Nephron (organoid): ENCODE measurements at regions not wholly inside any gene's neighbourhood (a gene's known extent, or its start where the extent isn't known, plus 50 kb on each side); places are given as distances from the start of the nearest gene placed in this dataset.

Source experiments
- H3K27ac Mint-ChIP-seq, 3 experiments: 2 replicates each; pipeline ENCODE4 v1.8.0; 2020; ENCODE audit warnings: mixed read lengths in 3 of 3, mild to moderate bottlenecking in 2 of 3, moderate library complexity in 1 of 3
- H3K27me3 Mint-ChIP-seq: 2 replicates; pipeline ENCODE4 v1.8.0; 2021; ENCODE audit warnings: low read depth, mild to moderate bottlenecking, moderate library complexity, mixed read lengths
- H3K36me3 Mint-ChIP-seq: 2 replicates; pipeline ENCODE4 v1.8.0; 2020; ENCODE audit warnings: low read depth, mixed read lengths
- H3K4me1 Mint-ChIP-seq: 2 replicates; pipeline ENCODE4 v1.8.0; 2020; ENCODE audit warnings: mixed read lengths
- H3K4me3 Mint-ChIP-seq, 3 experiments: 2 replicates each; pipeline ENCODE4 v1.8.0; 2020; ENCODE audit warnings: mild to moderate bottlenecking in 3 of 3, mixed read lengths in 3 of 3, moderate library complexity in 2 of 3
- H3K9me3 Mint-ChIP-seq: 2 replicates; pipeline ENCODE4 v1.8.0; 2020; ENCODE audit warnings: mixed read lengths
- CTCF ChIP-seq, 3 experiments: fragments of 200-600 bp; sonication (generic); IDR thresholded peaks; one replicate each; pipeline ENCODE4 v1.5.0; 2021; ENCODE audit warnings: antibody characterized with exemption in 3 of 3; ENCODE audit not compliant: unreplicated experiment in 3 of 3

DNA sequence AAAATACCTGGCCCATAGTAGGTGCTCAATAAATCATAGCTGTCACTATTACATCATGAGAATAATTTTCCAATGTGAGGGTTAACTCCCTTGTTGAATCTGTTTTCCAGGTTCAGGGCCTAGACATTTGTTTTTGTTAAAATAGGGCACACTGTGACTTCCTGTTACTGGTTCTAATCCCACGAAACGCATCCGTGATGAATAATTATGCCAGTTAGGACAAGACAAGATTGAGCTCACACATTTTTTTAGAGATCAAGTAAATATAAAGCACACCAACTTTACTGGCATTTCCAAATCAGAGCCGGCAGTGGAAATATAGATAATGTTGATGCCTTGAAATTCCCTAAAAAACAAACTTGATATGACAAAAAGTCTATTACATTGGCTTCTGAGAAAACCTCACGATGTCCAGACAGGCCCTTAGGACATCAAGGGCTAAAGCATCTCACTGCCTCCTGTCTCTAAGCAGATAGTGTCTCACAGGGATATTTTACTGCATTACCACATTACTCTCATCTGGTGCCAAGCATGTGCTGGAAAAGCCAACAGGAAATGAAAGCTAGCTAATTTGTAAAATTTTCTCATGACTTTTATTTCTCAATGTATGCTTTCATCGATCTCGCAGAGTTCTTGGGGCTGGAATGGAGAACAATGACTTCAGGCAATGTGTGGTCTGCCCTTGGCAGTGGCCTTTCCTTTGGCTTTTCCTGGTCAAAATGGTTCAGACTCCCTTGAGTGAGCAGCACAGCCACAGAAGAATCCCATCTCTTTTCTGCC lies 414.3 kb upstream of the PAPPA start:
- no peaks in the 10 kb centered on the region for H3K36me3 Mint-ChIP-seq
- no peak overlapping the region for H3K27ac Mint-ChIP-seq
- no peak for TF ChIP-seq CTCF (IDR thresholded peaks at IDR 0.05; ENCODE audit: unreplicated experiment in 3 of 3)
- peaks cover 7% of the 10 kb centered on the region for H3K4me1 Mint-ChIP-seq
- H3K4me3 Mint-ChIP-seq = no peak overlapping the region
- H3K9me3 Mint-ChIP-seq = no peaks in the 10 kb centered on the region
- H3K27me3 Mint-ChIP-seq = peaks cover 7% of the 10 kb centered on the region

DNA sequence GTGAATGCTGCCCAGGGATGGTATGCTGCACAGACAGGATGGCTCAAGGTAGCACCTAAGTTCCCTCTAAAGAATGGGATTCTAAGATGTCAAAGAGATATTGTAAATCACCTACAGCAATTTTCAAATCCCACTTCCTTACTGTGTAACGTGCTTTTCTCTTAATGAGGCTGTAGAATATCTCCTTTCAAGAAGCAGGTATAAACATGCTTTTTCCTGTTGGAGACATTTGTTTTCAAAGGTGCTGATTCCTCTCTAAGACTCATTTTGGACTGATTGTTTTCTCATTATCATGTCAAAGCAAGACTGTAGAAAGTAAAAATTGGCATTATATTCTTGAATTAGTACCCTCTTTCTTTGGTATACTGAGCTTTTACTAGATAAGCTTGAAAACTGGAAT lies 412.6 kb upstream of the PAPPA start:
- TF ChIP-seq CTCF (IDR thresholded peaks at IDR 0.05; ENCODE audit: unreplicated experiment in 3 of 3) = no peak
- Mint-ChIP-seq H3K27ac (no peak overlapping the region), H3K4me1 (peaks cover 5% of the 10 kb centered on the region), H3K36me3 (no peaks in the 10 kb centered on the region), H3K27me3 (peaks cover 15% of the 10 kb centered on the region), H3K4me3 (no peak overlapping the region), H3K9me3 (no peaks in the 10 kb centered on the region)

GRCh38 chr9:115743709-115744605 lies 409.6 kb upstream of the PAPPA start:
- Mint-ChIP-seq H3K36me3 (no peaks in the 10 kb centered on the region), H3K4me3 (no peak overlapping the region), H3K27me3 (peaks cover 15% of the 10 kb centered on the region), H3K4me1 (peaks cover 5% of the 10 kb centered on the region), H3K9me3 (no peaks in the 10 kb centered on the region), H3K27ac (no peak overlapping the region)
- TF ChIP-seq CTCF (IDR thresholded peaks at IDR 0.05; ENCODE audit: unreplicated experiment in 3 of 3) = no peak

DNA sequence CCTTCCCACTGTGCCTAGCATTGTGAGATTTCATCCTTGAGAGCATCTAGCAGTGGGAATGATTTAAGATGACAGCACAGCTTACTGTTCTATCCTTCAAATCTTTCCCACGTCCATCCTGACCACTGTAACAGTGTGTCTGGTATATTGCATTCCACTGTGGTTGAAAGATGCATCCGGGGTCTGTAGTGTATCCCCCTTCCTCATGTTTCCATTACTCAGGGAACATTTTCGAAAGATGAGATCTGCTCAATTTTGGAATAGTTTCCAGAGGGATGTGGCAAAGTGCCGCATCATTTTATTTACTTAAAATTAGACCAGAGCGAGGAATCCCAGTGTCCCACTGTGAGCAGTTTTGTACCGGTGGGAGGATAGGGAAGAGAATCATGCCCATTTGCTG lies 407.1 kb upstream of the PAPPA start:
- H3K4me1 Mint-ChIP-seq = peaks cover 5% of the 10 kb centered on the region
- peaks cover 15% of the 10 kb centered on the region for H3K27me3 Mint-ChIP-seq
- no peaks in the 10 kb centered on the region for H3K36me3 Mint-ChIP-seq
- H3K4me3 Mint-ChIP-seq = no peak overlapping the region
- TF ChIP-seq CTCF (IDR thresholded peaks at IDR 0.05; ENCODE audit: unreplicated experiment in 3 of 3) = no peak
- no peak overlapping the region for H3K27ac Mint-ChIP-seq
- no peaks in the 10 kb centered on the region for H3K9me3 Mint-ChIP-seq

GRCh38 chr9:115747731-115748130 lies 405.9 kb upstream of the PAPPA start:
- Mint-ChIP-seq H3K27me3 (peaks cover 15% of the 10 kb centered on the region), H3K4me3 (no peak overlapping the region), H3K27ac (no peak overlapping the region), H3K4me1 (peaks cover under 1% of the 10 kb centered on the region), H3K36me3 (no peaks in the 10 kb centered on the region), H3K9me3 (no peaks in the 10 kb centered on the region)
- no peak for TF ChIP-seq CTCF (IDR thresholded peaks at IDR 0.05; ENCODE audit: unreplicated experiment in 3 of 3)
